Adrenal gland (tissue), 5 donors: ENCODE measurements at regions not wholly inside any gene's neighbourhood (a gene's known extent, or its start where the extent isn't known, plus 50 kb on each side); places are given as distances from the start of the nearest gene placed in this dataset.
"Not testable (repeated sequence)": the region's sequence is repeated elsewhere in the genome, so short reads cannot be mapped to it uniquely, and the experiment has no call there.

ENCODE experiments used
- CTCF ChIP-seq, 6 experiments: fragments of 450-650 bp in 4 of 6; fragments of 200-600 bp in 2 of 6; sonication (generic) in 1 of 6; IDR thresholded peaks; 1 replicate in 5 of 6; 2 replicates in 1 of 6; pipeline versions ENCODE4 v1.5.1 to v1.8.0; 2016 to 2021; ENCODE audit warnings: antibody characterized with exemption in 6 of 6, mild to moderate bottlenecking in 2 of 6, moderate library complexity in 1 of 6
- POLR2A ChIP-seq, 2 donors: fragments of 450-650 bp; IDR thresholded peaks; one replicate each; pipeline ENCODE4 v1.6.1; 2017; ENCODE audit warnings: antibody characterized with exemption in 2 of 2, mild to moderate bottlenecking in 2 of 2, moderate library complexity in 1 of 2
- donor health status: DM: no; HTN: no; CAD: no.

GRCh38 chr1:90812237-90812636 is 95.1 kb upstream of the BARHL2 start:
- not testable (repeated sequence) for TF ChIP-seq CTCF, POLR2A (IDR thresholded peaks at IDR 0.05)
